ENCODE measurements at regions not wholly inside any gene's neighbourhood (a gene's known extent, or its start where the extent isn't known, plus 50 kb on each side); places are given as distances from the start of the nearest gene placed in this dataset.

DNA sequence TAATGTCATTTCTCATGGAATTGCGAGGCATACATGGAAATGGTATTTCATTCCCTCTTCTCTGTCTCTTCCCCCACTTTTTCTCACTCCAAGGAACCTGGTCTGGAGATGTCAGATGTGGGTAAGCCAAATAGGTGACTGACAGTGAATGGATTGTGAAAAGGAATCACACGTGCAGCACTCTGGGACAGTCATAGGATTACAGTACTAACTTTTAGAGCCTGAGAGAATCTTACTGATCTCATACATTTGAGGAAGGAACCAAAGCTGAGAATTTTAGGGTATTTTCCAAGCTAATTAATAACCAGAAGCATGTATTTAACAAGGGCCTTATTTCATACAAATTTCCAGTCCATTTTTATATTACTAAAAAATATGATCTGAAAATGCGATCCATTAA is 58.1 kb upstream of the ERBB4 start:
- intact Hi-C loops (cut with micrococcal nuclease) = no loop called here
- Mint-ChIP-seq H3K36me3 (ENCODE audit: low read depth) (no peaks in the 10 kb centered on the region), H3K4me3 (ENCODE audit: low read depth) (no peak overlapping the region), H3K4me1 (ENCODE audit: low read depth) (no peaks in the 10 kb centered on the region), H3K27me3 (ENCODE audit: low read depth) (no peaks in the 10 kb centered on the region), H3K9me3 (no peaks in the 10 kb centered on the region), H3K27ac (no peak overlapping the region)
- DNase-seq (ENCODE audit: low spot score) = no peak

DNA sequence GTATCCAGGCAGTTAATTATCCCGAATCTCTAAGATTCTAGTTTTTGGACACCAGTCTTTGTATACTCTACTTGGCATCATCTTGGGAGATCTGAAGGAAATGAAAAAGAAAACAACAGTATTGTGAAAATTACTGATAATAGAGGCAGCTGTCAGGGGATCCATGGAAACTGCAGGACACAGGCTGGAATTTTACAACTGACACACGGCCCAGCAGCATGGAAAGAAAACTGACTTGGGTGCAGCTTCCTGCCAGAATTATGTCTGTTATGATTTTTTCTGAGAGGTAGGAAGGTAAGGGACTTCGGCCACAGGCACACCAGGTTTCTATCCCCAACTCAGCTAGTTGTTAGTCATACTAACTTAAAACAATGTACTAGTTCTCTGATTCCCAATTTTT is 57.7 kb upstream of the ERBB4 start:
- Mint-ChIP-seq H3K9me3 (no peaks in the 10 kb centered on the region), H3K27ac (no peak overlapping the region), H3K4me1 (ENCODE audit: low read depth) (no peaks in the 10 kb centered on the region), H3K36me3 (ENCODE audit: low read depth) (no peaks in the 10 kb centered on the region), H3K4me3 (ENCODE audit: low read depth) (no peak overlapping the region), H3K27me3 (ENCODE audit: low read depth) (no peaks in the 10 kb centered on the region)
- intact Hi-C loops (cut with micrococcal nuclease) = no loop called here
- no peak for DNase-seq (ENCODE audit: low spot score)

- H3K4me3 Mint-ChIP-seq (ENCODE audit: low read depth) = no peak overlapping the region
- DNase-seq (ENCODE audit: low spot score) = no peak
- H3K9me3 Mint-ChIP-seq = no peaks in the 10 kb centered on the region
- H3K27ac Mint-ChIP-seq = no peak overlapping the region
- no peaks in the 10 kb centered on the region for H3K4me1 Mint-ChIP-seq (ENCODE audit: low read depth)
- H3K27me3 Mint-ChIP-seq (ENCODE audit: low read depth) = no peaks in the 10 kb centered on the region
- intact Hi-C loops (cut with micrococcal nuclease) = no loop called here
- H3K36me3 Mint-ChIP-seq (ENCODE audit: low read depth) = no peaks in the 10 kb centered on the region
These were observed 56.5 kb upstream of the ERBB4 start for GRCh38 chr2:212595036-212595654.

- H3K27me3 Mint-ChIP-seq (ENCODE audit: low read depth) = no peaks in the 10 kb centered on the region
- intact Hi-C loops (cut with micrococcal nuclease) = no loop called here
These were observed 54.1 kb upstream of the ERBB4 start for GRCh38 chr2:212592695-212593094.

More at GRCh38 chr2:212592695-212593094, 54.1 kb upstream of the ERBB4 start:
- no peaks in the 10 kb centered on the region for H3K9me3 Mint-ChIP-seq
- no peaks in the 10 kb centered on the region for H3K4me1 Mint-ChIP-seq (ENCODE audit: low read depth)
- H3K4me3 Mint-ChIP-seq (ENCODE audit: low read depth) = no peak overlapping the region
- H3K36me3 Mint-ChIP-seq (ENCODE audit: low read depth) = no peaks in the 10 kb centered on the region
- no peak for DNase-seq (ENCODE audit: low spot score)
- H3K27ac Mint-ChIP-seq = no peak overlapping the region

Measured in activated T-helper 2 cell treated with anti-CD3 and anti-CD28 coated beads, Interferon-gamma antibody, Interleukin-2, Interleukin-4, amounts not matched to agents 10 μg/mL and 5 μg/mL and 100 μg/mL, durations not matched to agents 14 hours and 24 hours and 36 hours (primary cell).